ENCODE measurements at regions not wholly inside any gene's neighbourhood (a gene's known extent, or its start where the extent isn't known, plus 50 kb on each side); places are given as distances from the start of the nearest gene placed in this dataset.

DNA sequence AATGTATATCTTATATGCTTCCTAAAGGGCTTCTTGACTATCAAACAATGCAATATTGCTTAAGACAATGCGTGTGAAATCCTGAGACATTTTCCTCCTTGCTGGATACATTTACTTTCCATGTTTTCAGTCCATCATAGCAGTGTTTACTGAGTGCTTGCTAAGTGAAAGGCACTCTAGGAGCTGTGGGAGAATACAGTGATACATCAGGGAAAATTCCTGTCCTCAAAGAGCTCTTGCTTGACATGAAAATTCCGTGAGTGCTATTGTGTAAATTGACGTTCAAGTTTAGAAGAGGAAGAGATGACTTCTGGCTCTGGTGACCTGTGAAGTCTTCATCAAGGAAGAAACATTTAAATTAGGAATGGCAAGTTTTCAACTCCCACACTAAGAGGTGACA lies 449.4 kb upstream of the SOX11 start:
- intact Hi-C loops (cut with DNase I), result no loop called here

DNA sequence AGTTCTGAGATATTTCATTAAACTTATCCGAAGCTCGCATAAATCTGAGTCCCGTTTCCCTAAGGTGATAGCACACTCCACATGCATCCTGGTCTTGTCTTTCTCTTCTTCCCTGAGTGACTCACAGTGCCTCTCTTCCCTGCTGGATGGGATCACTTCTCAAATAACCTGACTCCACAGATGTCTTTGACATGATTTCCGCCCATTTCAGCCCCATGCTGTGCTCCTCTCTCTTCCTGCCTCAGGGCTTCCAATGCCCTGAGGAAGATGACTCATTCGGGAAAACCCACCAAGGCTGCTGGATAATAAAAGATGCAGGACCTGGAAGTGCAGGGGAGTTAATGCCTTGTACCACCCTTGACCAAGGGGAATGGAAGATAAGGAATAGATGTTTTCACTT lies 441.7 kb upstream of the SOX11 start:
- Histone ChIP-seq H3K9me3 (no peaks in the 10 kb centered on the region), H3K4me3 (no peak overlapping the region), H3K27ac (replicated peaks in 1 of 4) (no peak overlapping the region), H3K4me1 (no peaks in the 10 kb centered on the region), H3K36me3 (no peaks in the 10 kb centered on the region), H3K27me3 (no peaks in the 10 kb centered on the region)
- WGBS, result 87% methylated on average over 5 of the region's 5 CpGs
- intact Hi-C loops (cut with DNase I), result no loop called here
- no peak for TF ChIP-seq POLR2A (IDR thresholded peaks at IDR 0.05; ENCODE audit: low read depth)
- TF ChIP-seq, protein P1, sequence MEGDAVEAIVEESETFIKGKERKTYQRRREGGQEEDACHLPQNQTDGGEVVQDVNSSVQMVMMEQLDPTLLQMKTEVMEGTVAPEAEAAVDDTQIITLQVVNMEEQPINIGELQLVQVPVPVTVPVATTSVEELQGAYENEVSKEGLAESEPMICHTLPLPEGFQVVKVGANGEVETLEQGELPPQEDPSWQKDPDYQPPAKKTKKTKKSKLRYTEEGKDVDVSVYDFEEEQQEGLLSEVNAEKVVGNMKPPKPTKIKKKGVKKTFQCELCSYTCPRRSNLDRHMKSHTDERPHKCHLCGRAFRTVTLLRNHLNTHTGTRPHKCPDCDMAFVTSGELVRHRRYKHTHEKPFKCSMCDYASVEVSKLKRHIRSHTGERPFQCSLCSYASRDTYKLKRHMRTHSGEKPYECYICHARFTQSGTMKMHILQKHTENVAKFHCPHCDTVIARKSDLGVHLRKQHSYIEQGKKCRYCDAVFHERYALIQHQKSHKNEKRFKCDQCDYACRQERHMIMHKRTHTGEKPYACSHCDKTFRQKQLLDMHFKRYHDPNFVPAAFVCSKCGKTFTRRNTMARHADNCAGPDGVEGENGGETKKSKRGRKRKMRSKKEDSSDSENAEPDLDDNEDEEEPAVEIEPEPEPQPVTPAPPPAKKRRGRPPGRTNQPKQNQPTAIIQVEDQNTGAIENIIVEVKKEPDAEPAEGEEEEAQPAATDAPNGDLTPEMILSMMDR (IDR thresholded peaks at IDR 0.05), result no peak
- no peak for TF ChIP-seq EP300 (IDR thresholded peaks at IDR 0.05)
- no peak for TF ChIP-seq POLR2AphosphoS5 (IDR thresholded peaks at IDR 0.05)
- DNase-seq (ENCODE audit: extremely low spot score), result no peak

More for the DNA sequence above, 449.4 kb upstream of the SOX11 start:
- Histone ChIP-seq H3K4me1 (no peaks in the 10 kb centered on the region), H3K27ac (replicated peaks in 1 of 4) (no peak overlapping the region), H3K9me3 (no peaks in the 10 kb centered on the region), H3K4me3 (no peak overlapping the region), H3K27me3 (no peaks in the 10 kb centered on the region), H3K36me3 (no peaks in the 10 kb centered on the region)
- DNase-seq (ENCODE audit: extremely low spot score), result no peak
- WGBS, result 65% methylated on average over 3 of the region's 3 CpGs
- TF ChIP-seq, protein P1 (IDR thresholded peaks at IDR 0.05), result no peak
- TF ChIP-seq POLR2A (IDR thresholded peaks at IDR 0.05; ENCODE audit: low read depth), result no peak

DNA sequence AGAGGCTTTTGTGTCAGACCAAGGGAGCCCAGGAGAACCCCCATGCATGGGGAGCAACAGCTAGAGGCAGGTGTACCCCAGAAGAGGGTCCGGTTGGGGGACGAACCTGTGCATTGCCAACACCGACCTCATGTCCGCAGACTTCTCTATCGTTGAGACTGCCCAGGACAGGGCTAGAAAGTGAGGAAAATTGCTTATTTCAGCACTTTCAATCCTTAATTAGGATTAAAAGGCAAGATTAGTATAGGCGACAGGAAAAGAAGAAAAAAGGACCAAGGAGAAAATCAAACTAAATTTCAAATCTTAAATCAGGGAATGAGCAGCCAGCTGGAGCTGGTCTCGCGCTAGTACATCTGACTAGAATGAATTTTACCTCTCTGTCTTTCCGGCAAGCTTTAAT lies 438.9 kb upstream of the SOX11 start:
- WGBS, result 93% methylated on average over 9 of the region's 9 CpGs
- H3K9me3 ChIP-seq, result no peaks in the 10 kb centered on the region
- H3K4me3 ChIP-seq, result no peak overlapping the region
- intact Hi-C loops (cut with DNase I), result no loop called here
- no peak for TF ChIP-seq POLR2A (IDR thresholded peaks at IDR 0.05; ENCODE audit: low read depth)
- TF ChIP-seq, protein P1 (IDR thresholded peaks at IDR 0.05), result no peak
- TF ChIP-seq POLR2AphosphoS5 (IDR thresholded peaks at IDR 0.05), result no peak
- no peak for TF ChIP-seq EP300 (IDR thresholded peaks at IDR 0.05)
- H3K4me1 ChIP-seq, result no peaks in the 10 kb centered on the region
- H3K36me3 ChIP-seq, result no peaks in the 10 kb centered on the region
- no peaks in the 10 kb centered on the region for H3K27me3 ChIP-seq
- no peak for DNase-seq (ENCODE audit: extremely low spot score)
- H3K27ac ChIP-seq (replicated peaks in 1 of 4), result no peak overlapping the region

DNA sequence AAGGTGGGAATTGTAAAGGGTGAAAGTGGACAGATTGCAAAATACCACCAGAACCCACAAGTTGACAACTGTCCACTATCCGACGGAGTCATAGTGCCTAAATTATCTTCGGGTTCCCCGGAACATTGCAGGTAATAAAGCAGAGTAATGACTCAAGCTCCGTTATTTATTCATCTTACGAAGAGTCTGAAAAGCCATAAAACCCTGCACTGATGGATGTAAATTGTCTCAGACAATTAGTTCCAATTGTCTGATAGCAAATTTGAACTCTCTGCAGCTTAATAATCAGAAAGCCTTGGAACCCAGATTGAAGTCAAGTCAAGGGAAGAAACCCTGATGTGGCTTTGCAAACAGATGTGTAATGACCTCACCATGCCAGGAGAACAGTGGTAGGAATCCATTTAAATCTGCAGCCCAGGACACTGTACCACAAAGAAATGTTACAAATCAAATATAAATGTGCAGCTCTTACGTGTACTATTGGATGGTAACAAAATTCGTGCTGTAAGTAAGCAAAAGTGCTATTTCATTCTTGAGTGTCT lies 437.3 kb upstream of the SOX11 start:
- no peaks in the 10 kb centered on the region for H3K27me3 ChIP-seq
- no peaks in the 10 kb centered on the region for H3K9me3 ChIP-seq
- intact Hi-C loops (cut with DNase I), result no loop called here
- TF ChIP-seq, protein P1 (IDR thresholded peaks at IDR 0.05), result no peak
- TF ChIP-seq POLR2AphosphoS5 (IDR thresholded peaks at IDR 0.05), result no peak
- DNase-seq (ENCODE audit: extremely low spot score), result no peak
- 83% methylated on average over 8 of the region's 8 CpGs for WGBS
- H3K36me3 ChIP-seq, result no peaks in the 10 kb centered on the region
- no peak overlapping the region for H3K4me3 ChIP-seq
- H3K27ac ChIP-seq (replicated peaks in 1 of 4), result no peak overlapping the region
- no peaks in the 10 kb centered on the region for H3K4me1 ChIP-seq

DNA sequence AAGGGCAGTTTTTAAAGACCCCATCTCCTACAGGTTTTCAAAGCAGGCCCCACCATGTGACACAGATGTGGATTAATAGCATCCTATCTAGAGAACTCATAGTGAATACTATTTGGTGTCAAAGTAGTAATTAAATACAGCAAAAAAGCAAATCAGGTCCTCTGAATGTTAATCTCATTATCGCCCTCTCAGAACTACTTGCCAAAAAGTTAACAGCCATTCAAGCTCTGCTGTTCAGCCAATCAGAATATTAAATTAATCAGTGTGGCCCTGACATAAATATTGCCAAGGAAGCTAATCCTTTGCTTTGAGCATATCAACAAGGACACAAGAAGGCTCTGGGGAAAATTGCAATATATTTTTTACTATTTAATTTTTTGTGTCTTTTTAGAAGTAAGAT lies 428.9 kb upstream of the SOX11 start:
- TF ChIP-seq POLR2A (IDR thresholded peaks at IDR 0.05; ENCODE audit: low read depth), result no peak
- WGBS, result 94% methylated on average over 1 of the region's 1 CpG
- no peak for DNase-seq (ENCODE audit: extremely low spot score)

More for the DNA sequence above, 428.9 kb upstream of the SOX11 start:
- no peaks in the 10 kb centered on the region for H3K9me3 ChIP-seq
- H3K27me3 ChIP-seq, result no peaks in the 10 kb centered on the region
- no peak overlapping the region for H3K27ac ChIP-seq (replicated peaks in 1 of 4)
- H3K4me1 ChIP-seq, result no peaks in the 10 kb centered on the region
- intact Hi-C loops (cut with DNase I), result no loop called here
- H3K4me3 ChIP-seq, result no peak overlapping the region
- H3K36me3 ChIP-seq, result no peaks in the 10 kb centered on the region
